WI38 (cell line): ENCODE measurements at regions not wholly inside any gene's neighbourhood (a gene's known extent, or its start where the extent isn't known, plus 50 kb on each side); places are given as distances from the start of the nearest gene placed in this dataset.

ENCODE experiments used
- H3K4me3 ChIP-seq: 2 replicates; pipeline ENCODE4 v1.5.1; 2011; ENCODE audit warnings: low read depth, mild to moderate bottlenecking, control low read depth, low read length
- CTCF ChIP-seq: IDR thresholded peaks from 2 replicates; pipeline ENCODE4 v1.5.1; 2012; ENCODE audit warnings: low read depth, mild to moderate bottlenecking, control low read depth, low read length

DNA sequence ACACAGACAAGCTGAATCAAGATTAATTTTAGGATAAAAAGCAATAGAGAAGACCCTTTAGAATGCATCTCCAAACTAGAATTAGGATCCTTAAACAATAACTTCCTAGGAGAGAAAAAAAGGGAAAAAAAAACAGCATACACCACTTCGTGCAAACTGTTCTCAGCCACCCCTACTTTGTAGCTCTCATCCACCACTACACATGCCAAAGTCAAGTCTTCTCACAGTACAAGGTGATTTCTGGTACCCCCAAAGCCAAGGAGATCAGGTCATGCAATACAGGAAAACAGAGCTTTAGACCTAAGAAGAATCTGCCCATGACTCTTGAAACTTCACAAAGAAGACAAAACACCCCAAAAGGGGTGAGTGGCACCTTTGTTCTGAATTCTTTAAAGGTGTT, 166.9 kb downstream of the SUCNR1 start:
- TF ChIP-seq CTCF, result no peak
- H3K4me3 ChIP-seq, result no peak overlapping the region

GRCh38 chr3:152043620-152044019, 170.2 kb downstream of the SUCNR1 start:
- no peak overlapping the region for H3K4me3 ChIP-seq
- no peak for TF ChIP-seq CTCF

DNA sequence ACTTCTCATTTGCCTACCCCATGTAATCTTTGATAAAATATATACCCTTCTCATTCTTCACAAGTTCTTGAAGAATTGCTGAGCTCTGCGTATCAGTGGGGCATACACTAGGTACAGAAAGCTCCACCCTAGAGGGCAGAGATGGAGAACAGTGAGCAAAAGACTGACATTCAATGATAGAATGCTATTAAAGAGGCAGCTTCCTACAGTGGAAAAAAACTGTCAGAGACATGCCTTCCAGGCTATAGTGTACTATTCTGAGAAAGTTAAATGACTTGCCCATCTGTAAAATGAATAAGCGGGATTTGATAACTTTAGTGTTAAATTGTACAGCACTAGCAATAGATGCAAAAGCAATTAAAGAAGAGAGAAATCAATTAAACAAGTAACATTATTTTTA, 172.8 kb downstream of the SUCNR1 start:
- TF ChIP-seq CTCF, result no peak

DNA sequence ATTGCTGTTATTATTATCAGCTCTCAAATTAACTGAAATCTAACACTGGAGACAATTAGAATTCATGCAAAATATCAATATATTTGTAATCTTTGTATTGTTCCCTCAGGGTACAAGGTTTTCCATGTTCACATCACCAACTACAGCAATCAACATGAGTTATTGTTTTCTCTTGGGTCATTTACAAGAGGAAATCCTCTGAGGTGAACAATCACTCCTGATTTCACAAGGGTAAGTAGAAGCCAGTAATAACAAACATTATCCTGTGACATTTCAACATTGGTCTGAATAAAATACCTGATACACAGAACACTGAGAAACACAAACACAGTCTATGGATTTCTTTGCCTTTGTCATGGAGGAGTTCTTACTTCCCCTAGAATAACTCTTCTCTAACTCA, 174.0 kb downstream of the SUCNR1 start:
- TF ChIP-seq CTCF, result no peak
- H3K4me3 ChIP-seq, result no peak overlapping the region

More for the DNA sequence above, 172.8 kb downstream of the SUCNR1 start:
- H3K4me3 ChIP-seq, result no peak overlapping the region

DNA sequence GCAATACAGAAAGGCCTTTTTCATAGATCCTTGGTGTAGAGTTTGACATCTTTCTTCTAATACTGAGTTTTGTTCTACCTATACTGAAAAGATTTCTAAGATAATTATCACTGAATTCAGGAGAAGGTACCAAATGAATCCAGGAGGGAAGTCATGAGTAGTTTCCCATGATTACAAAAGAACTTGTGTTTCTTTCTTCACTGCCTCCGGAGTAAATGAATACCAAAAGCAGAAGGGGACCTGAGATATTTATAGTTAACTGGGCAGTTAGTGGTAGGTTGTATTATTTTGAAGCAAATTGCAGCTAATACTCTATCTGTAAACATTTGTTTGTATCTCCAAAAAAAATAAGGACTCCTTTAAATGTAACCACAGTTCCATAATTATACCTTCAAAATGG, 175.4 kb downstream of the SUCNR1 start:
- TF ChIP-seq CTCF, result no peak

GRCh38 chr3:152050903-152051302, 177.5 kb downstream of the SUCNR1 start:
- no peak overlapping the region for H3K4me3 ChIP-seq
- no peak for TF ChIP-seq CTCF

More for the DNA sequence above, 175.4 kb downstream of the SUCNR1 start:
- no peak overlapping the region for H3K4me3 ChIP-seq

DNA sequence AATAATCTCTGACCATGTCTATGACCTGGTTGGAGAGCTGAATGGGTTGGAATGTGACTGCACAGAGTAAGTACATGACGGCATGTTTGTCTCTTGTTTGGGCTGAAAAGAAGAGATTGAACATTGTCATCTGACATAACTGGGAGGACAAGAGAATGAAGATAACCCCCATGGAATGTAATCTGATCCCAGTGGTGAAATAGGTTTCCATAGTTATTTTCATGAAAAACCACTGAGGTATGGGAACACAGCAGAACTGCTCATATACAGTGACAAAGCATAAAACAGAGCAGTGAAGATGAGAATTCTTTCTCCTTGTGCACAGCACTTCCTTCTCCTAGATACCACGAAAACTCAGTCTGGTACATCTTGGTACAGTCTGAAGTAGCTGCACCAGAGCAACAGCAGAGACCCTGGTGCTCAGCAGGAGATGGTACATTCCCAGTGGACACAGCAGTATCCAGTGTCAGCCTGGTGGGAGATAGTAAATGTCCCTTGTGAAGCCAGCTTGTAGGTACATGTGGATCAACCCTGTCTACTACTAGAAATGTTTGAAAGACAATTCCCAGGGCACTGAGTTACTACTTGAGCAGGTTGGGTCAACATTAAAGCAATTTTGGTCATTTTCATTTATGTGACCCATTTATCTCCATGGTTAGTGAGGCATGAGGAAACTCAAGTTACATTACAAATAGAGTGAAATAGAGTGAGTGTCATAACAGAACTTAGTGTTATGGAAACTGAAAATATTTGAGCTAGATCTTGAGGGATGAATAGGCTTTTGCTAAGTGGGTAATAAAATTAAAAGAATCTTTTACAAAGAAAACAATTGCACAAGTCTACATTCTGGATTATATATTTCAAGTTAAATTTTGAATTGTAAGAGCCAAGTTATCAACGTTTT, 178.3 kb downstream of the SUCNR1 start:
- H3K4me3 ChIP-seq, result no peak overlapping the region
- no peak for TF ChIP-seq CTCF
